OCI-LY7 (cell line): ENCODE measurements at regions not wholly inside any gene's neighbourhood (a gene's known extent, or its start where the extent isn't known, plus 50 kb on each side); places are given as distances from the start of the nearest gene placed in this dataset.

Source experiments
- BruUV-seq: library from RNA; stranded (reverse); fragments of 400-500 nt; replicated peaks from 2 replicates; lab custom pipeline; 2021; lab: Mats Ljungman, UMichigan
- CTCF ChIA-PET: fragments of 300-600 bp; sonication (Branson Sonifier 250); formaldehyde crosslinking; loops from one replicate; lab custom pipeline; 2022; ENCODE audit warnings: antibody characterized with exemption; ENCODE audit not compliant: unreplicated experiment; lab: Charles Lee
- POLR2A ChIA-PET: fragments of 300-600 bp; sonication (Branson Sonifier 250); formaldehyde crosslinking; loops from one replicate; lab custom pipeline; 2022; ENCODE audit warnings: antibody characterized with exemption; lab: Charles Lee
- DNase-seq: peaks from one replicate; pipeline ENCODE4 v3.0.0-alpha.2; 2015; ENCODE audit warnings: low spot score
- H2AFZ ChIP-seq: fragments of 200-600 bp; sonication (generic), shearing (Covaris generic); 2 replicates; pipeline ENCODE4 v1.6.1; 2014; ENCODE audit warnings: mild to moderate bottlenecking, antibody characterized with exemption, low read length, moderate library complexity
- H3K27ac ChIP-seq: fragments of 200-600 bp; sonication (generic); 2 replicates; pipeline ENCODE4 v1.5.1; 2014; ENCODE audit warnings: mixed run types, low read depth, mild to moderate bottlenecking, moderate library complexity, low read length, inconsistent platforms; ENCODE audit not compliant: poor library complexity, severe bottlenecking
- H3K36me3 ChIP-seq: fragments of 200-600 bp; sonication (generic); 2 replicates; pipeline ENCODE4 v1.6.1; 2014; ENCODE audit warnings: mild to moderate bottlenecking, antibody characterized with exemption, low read length, moderate library complexity, mixed read lengths; ENCODE audit not compliant: insufficient read depth
- H3K4me1 ChIP-seq: fragments of 200-600 bp; sonication (generic); 2 replicates; pipeline ENCODE4 v1.5.1; 2014; ENCODE audit warnings: mild to moderate bottlenecking, low read length; ENCODE audit not compliant: insufficient read depth, poor library complexity, severe bottlenecking
- H3K4me2 ChIP-seq: fragments of 200-600 bp; sonication (generic); 2 replicates; pipeline ENCODE4 v1.6.1; 2014; ENCODE audit warnings: mild to moderate bottlenecking, low read length
- H3K4me3 ChIP-seq: fragments of 200-600 bp; sonication (generic); 2 replicates; pipeline ENCODE4 v1.5.1; 2014; ENCODE audit warnings: mild to moderate bottlenecking, low read depth, low read length; ENCODE audit not compliant: poor library complexity, severe bottlenecking
- H3K79me2 ChIP-seq: fragments of 200-600 bp; sonication (generic); 2 replicates; pipeline ENCODE4 v1.6.1; 2016; ENCODE audit warnings: low read depth, mild to moderate bottlenecking, low read length, moderate library complexity, mixed read lengths; ENCODE audit not compliant: insufficient read depth
- H3K9me2 ChIP-seq: fragments of 200-600 bp; sonication (generic); 2 replicates; pipeline ENCODE4 v1.6.1; 2016; ENCODE audit warnings: mild to moderate bottlenecking, low read length, mixed read lengths; ENCODE audit not compliant: insufficient read depth
- H3K9me3 ChIP-seq: fragments of 200-600 bp; sonication (generic); 2 replicates; pipeline ENCODE4 v1.6.1; 2014; ENCODE audit warnings: mild to moderate bottlenecking, mixed run types, low read length, mixed read lengths
- H4K20me1 ChIP-seq: fragments of 200-600 bp; sonication (generic); 2 replicates; pipeline ENCODE4 v1.6.1; 2014; ENCODE audit warnings: mild to moderate bottlenecking, antibody characterized with exemption, low read length, moderate library complexity, mixed read lengths; ENCODE audit not compliant: insufficient read depth
- EZH2phosphoT487 ChIP-seq: fragments of 200-600 bp; sonication (generic); IDR thresholded peaks from 2 replicates; pipeline ENCODE4 v1.6.1; 2018; ENCODE audit warnings: low read depth, borderline replicate concordance, mild to moderate bottlenecking, mixed run types, antibody characterized with exemption, low read length, moderate library complexity, mixed read lengths
- intact Hi-C: fragments of 100-400 bp; cut with micrococcal nuclease; formaldehyde crosslinking; loops from one replicate; pipeline ENCODE4 v1.10.0; 2022; ENCODE audit not compliant: unreplicated experiment
- TF ChIP-seq, protein P1 (sequence below): fragments of 200-600 bp; sonication (generic); conservative IDR thresholded peaks from 2 replicates; pipeline ENCODE4 v1.5.1; 2014; ENCODE audit warnings: mild to moderate bottlenecking, antibody characterized with exemption, low read length, moderate library complexity, mixed read lengths

DNA sequence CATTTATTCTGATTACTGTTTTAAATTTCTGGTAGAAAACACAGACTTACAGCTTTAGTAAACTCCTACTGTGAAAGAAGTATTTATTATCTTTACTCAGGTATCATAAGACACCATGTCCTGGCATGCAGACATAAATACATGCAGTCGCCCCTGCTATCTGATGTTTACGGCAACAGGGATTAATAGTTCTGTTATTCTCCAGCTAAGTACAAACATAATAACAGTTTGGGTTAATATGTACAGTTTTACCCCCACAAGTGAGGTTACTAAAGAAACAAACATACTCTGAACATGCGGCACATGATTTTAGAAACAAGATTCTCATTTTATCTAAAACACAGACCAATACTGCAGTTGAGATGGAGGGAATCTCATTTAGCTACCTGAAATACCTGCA lies 170.8 kb downstream of the ABCA8 start:
- Histone ChIP-seq H3K79me2 (no peaks in the 10 kb centered on the region), H4K20me1 (no peaks in the 10 kb centered on the region), H3K4me3 (no peak overlapping the region), H3K9me2 (no peaks in the 10 kb centered on the region), H3K27ac (no peak overlapping the region), H3K4me1 (no peaks in the 10 kb centered on the region), H3K4me2 (no peak overlapping the region), H3K36me3 (no peaks in the 10 kb centered on the region), H3K9me3 (no peaks in the 10 kb centered on the region), H2AFZ (no peak overlapping the region)
- POLR2A ChIA-PET: interaction anchor here (1.0 kb wide), 1 partner anchor 24 kb away, joined by 3 read pairs; no protein-coding TSS in a partner anchor
- DNase-seq: no peak
- no TSS peak for BruUV-seq
- TF ChIP-seq, protein P1, sequence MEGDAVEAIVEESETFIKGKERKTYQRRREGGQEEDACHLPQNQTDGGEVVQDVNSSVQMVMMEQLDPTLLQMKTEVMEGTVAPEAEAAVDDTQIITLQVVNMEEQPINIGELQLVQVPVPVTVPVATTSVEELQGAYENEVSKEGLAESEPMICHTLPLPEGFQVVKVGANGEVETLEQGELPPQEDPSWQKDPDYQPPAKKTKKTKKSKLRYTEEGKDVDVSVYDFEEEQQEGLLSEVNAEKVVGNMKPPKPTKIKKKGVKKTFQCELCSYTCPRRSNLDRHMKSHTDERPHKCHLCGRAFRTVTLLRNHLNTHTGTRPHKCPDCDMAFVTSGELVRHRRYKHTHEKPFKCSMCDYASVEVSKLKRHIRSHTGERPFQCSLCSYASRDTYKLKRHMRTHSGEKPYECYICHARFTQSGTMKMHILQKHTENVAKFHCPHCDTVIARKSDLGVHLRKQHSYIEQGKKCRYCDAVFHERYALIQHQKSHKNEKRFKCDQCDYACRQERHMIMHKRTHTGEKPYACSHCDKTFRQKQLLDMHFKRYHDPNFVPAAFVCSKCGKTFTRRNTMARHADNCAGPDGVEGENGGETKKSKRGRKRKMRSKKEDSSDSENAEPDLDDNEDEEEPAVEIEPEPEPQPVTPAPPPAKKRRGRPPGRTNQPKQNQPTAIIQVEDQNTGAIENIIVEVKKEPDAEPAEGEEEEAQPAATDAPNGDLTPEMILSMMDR: no peak
- TF ChIP-seq EZH2phosphoT487: no peak
- CTCF ChIA-PET: no interaction called here
- intact Hi-C loops: no loop called here

DNA sequence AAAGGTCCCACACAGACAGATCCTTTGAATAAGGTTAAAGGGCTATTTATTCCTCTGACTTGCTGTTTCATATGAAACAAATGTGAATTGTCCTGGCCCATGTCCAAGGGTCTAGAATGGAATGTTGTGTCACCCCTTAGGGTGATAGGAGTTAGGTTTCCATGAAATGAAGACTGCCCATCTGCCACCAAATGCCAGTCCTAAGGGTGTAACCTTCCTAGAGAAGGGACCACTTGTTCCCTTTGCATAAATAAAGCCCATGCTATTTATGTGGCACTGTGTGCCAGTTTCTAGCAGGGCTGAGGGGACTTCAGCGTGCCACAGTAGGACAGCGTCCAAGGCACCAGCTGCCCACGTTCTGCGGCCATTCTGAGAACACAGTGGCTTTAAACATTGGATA lies 171.3 kb downstream of the ABCA8 start:
- POLR2A ChIA-PET: no interaction called here
- CTCF ChIA-PET: no interaction called here
- Histone ChIP-seq H2AFZ (no peak overlapping the region), H3K4me2 (no peak overlapping the region), H4K20me1 (no peaks in the 10 kb centered on the region), H3K4me1 (no peaks in the 10 kb centered on the region), H3K9me3 (no peaks in the 10 kb centered on the region), H3K4me3 (no peak overlapping the region), H3K9me2 (no peaks in the 10 kb centered on the region), H3K79me2 (no peaks in the 10 kb centered on the region), H3K36me3 (no peaks in the 10 kb centered on the region), H3K27ac (no peak overlapping the region)
- DNase-seq: no peak
- intact Hi-C loops: no loop called here
- BruUV-seq: no TSS peak
- TF ChIP-seq, protein P1: no peak
- TF ChIP-seq EZH2phosphoT487: no peak

DNA sequence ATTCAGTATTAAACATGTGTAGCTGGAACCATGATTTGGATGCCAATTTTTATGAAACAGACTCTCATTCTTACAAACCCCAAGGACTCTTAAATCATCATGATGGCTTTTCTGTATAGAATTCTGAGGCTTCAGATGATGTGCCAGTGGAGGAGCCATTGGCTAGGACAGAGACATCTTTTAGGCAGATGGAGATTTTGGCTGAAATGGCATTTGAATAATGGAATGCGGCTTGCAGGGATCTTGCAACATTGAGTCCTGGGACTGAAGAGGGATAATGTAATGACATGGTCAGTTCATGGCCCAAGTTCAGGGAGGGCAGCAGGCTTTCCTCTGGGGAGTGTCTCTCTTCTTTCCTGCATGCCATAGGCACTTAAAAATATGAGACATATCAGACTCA lies 172.4 kb downstream of the ABCA8 start:
- BruUV-seq: no TSS peak

More for the DNA sequence above, 172.4 kb downstream of the ABCA8 start:
- no peaks in the 10 kb centered on the region for H4K20me1 ChIP-seq
- no peak for DNase-seq
- TF ChIP-seq, protein P1: no peak
- TF ChIP-seq EZH2phosphoT487: no peak
- ChIA-PET CTCF (no interaction called here), POLR2A (no interaction called here)
- H2AFZ ChIP-seq: no peak overlapping the region
- H3K4me1 ChIP-seq: no peaks in the 10 kb centered on the region
- intact Hi-C loops: no loop called here
- no peaks in the 10 kb centered on the region for H3K9me2 ChIP-seq
- H3K4me3 ChIP-seq: no peak overlapping the region
- H3K4me2 ChIP-seq: no peak overlapping the region
- no peaks in the 10 kb centered on the region for H3K9me3 ChIP-seq
- H3K79me2 ChIP-seq: no peaks in the 10 kb centered on the region
- no peak overlapping the region for H3K27ac ChIP-seq
- no peaks in the 10 kb centered on the region for H3K36me3 ChIP-seq
